ENCODE measurements at regions not wholly inside any gene's neighbourhood (a gene's known extent, or its start where the extent isn't known, plus 50 kb on each side); places are given as distances from the start of the nearest gene placed in this dataset.

GRCh38 chr1:232872738-232873137 lies 67.5 kb downstream of the MAP10 start:
- TF ChIP-seq CTCF (conservative IDR thresholded peaks at IDR 0.05) (no peak), ZFX (IDR thresholded peaks at IDR 0.05) (no peak)
